GM21737 (cell line): ENCODE measurements at regions not wholly inside any gene's neighbourhood (a gene's known extent, or its start where the extent isn't known, plus 50 kb on each side); places are given as distances from the start of the nearest gene placed in this dataset.

Experiments
- ATAC-seq: cut with Tn5 transposase; IDR thresholded peaks from one replicate; pipeline ENCODE4 v1.9.1; 2021; ENCODE audit warnings: mild to moderate bottlenecking, moderate library complexity; ENCODE audit not compliant: unreplicated experiment

- ATAC-seq = no peak
Observed at GRCh38 chr14:101043891-101044290, 140.4 kb upstream of the RTL1 start.

- ATAC-seq = no peak
Observed at GRCh38 chr14:101044741-101045140, 141.2 kb upstream of the RTL1 start.

GRCh38 chr14:101045511-101045910, 142.0 kb upstream of the RTL1 start:
- ATAC-seq = no peak

GRCh38 chr14:101046071-101046470, 142.5 kb upstream of the RTL1 start:
- no peak for ATAC-seq

- no peak for ATAC-seq
Observed at GRCh38 chr14:101047326-101047725, 143.8 kb upstream of the RTL1 start.

GRCh38 chr14:101048766-101049165, 145.2 kb upstream of the RTL1 start:
- no peak for ATAC-seq

GRCh38 chr14:101049511-101049910, 146.0 kb upstream of the RTL1 start:
- no peak for ATAC-seq

- ATAC-seq = no peak
Observed at GRCh38 chr14:101049942-101050341, 146.4 kb upstream of the RTL1 start.

GRCh38 chr14:101050901-101051490, 147.5 kb upstream of the RTL1 start:
- ATAC-seq = no peak

GRCh38 chr14:101054671-101055070, 151.1 kb upstream of the RTL1 start:
- no peak for ATAC-seq

- no peak for ATAC-seq
Observed at GRCh38 chr14:101055106-101055662, 151.7 kb upstream of the RTL1 start.

- ATAC-seq = no peak
Observed at GRCh38 chr14:101055776-101056374, 152.4 kb upstream of the RTL1 start.

- ATAC-seq = no peak
Observed at GRCh38 chr14:101056446-101056845, 152.9 kb upstream of the RTL1 start.

- ATAC-seq = no peak
Observed at GRCh38 chr14:101057394-101057793, 153.9 kb upstream of the RTL1 start.

- ATAC-seq = no peak
Observed at GRCh38 chr14:101058571-101058970, 155.0 kb upstream of the RTL1 start.

GRCh38 chr14:101060171-101060601, 156.7 kb upstream of the RTL1 start:
- no peak for ATAC-seq

- no peak for ATAC-seq
Observed at GRCh38 chr14:101061411-101062064, 158.0 kb upstream of the RTL1 start.

- ATAC-seq = no peak
Observed at GRCh38 chr14:101062065-101062450, 158.5 kb upstream of the RTL1 start.

- ATAC-seq = no peak
Observed at GRCh38 chr14:101062601-101063000, 159.1 kb upstream of the RTL1 start.

- ATAC-seq = no peak
Observed at GRCh38 chr14:101063121-101063520, 159.6 kb upstream of the RTL1 start.

GRCh38 chr14:101064121-101064661, 160.7 kb upstream of the RTL1 start:
- ATAC-seq = no peak

- ATAC-seq = no peak
Observed at GRCh38 chr14:101064718-101065117, 161.2 kb upstream of the RTL1 start.
